Upper lobe of right lung (tissue), 1 donor: ENCODE measurements at regions not wholly inside any gene's neighbourhood (a gene's known extent, or its start where the extent isn't known, plus 50 kb on each side); places are given as distances from the start of the nearest gene placed in this dataset.

Experiments
- ATAC-seq: fragments of 200-7000 bp; cut with Tn5 transposase; one replicate; pipeline ENCODE4 v1.9.1; 2020; ENCODE audit warnings: mild to moderate bottlenecking, moderate library complexity
- DNase-seq: peaks from one replicate; pipeline ENCODE4 v3.0.0-alpha.2; 2020
- H3K27ac ChIP-seq: fragments of 200-600 bp; one replicate; pipeline ENCODE4 v1.8.0; 2022
- H3K27me3 ChIP-seq: fragments of 200-600 bp; one replicate; pipeline ENCODE4 v1.8.0; 2022; ENCODE audit warnings: mild to moderate bottlenecking
- H3K36me3 ChIP-seq: fragments of 200-600 bp; one replicate; pipeline ENCODE4 v1.8.0; 2022
- H3K4me1 ChIP-seq: fragments of 200-600 bp; one replicate; pipeline ENCODE4 v1.8.0; 2022
- H3K4me3 ChIP-seq: fragments of 200-600 bp; one replicate; pipeline ENCODE4 v1.8.0; 2022; ENCODE audit warnings: mild to moderate bottlenecking
- H3K9me3 ChIP-seq: fragments of 200-600 bp; one replicate; pipeline ENCODE4 v1.8.0; 2022
- CTCF ChIP-seq: fragments of 200-600 bp; IDR thresholded peaks from one replicate; pipeline ENCODE4 v1.8.0; 2022; ENCODE audit warnings: antibody characterized with exemption
- intact Hi-C: fragments of 100-400 bp; cut with DNase I; formaldehyde crosslinking; loops from one replicate; pipeline ENCODE4 v1.11.0; 2022
- donor health status: DM: no; HTN: yes; CAD: no; lungs with severe emphysema.

- Histone ChIP-seq H3K27me3 (no peaks in the 10 kb centered on the region), H3K36me3 (no peaks in the 10 kb centered on the region), H3K4me1 (no peaks in the 10 kb centered on the region), H3K9me3 (no peaks in the 10 kb centered on the region), H3K27ac (no peak overlapping the region), H3K4me3 (no peak overlapping the region)
- ATAC-seq (no peak), DNase-seq (no peak)
- intact Hi-C loops = no loop called here
- TF ChIP-seq CTCF = no peak
Observed at GRCh38 chr15:29589416-29589815, 232.9 kb downstream of the TJP1 start.

- peaks cover 43% of the 10 kb centered on the region for H3K27me3 ChIP-seq
- no peaks in the 10 kb centered on the region for H3K9me3 ChIP-seq
- H3K4me3 ChIP-seq = no peak overlapping the region
- TF ChIP-seq CTCF = no peak
- intact Hi-C loops = no loop called here
- ATAC-seq (no peak), DNase-seq (no peak)
- H3K4me1 ChIP-seq = peaks cover 6% of the 10 kb centered on the region
- no peaks in the 10 kb centered on the region for H3K36me3 ChIP-seq
- no peak overlapping the region for H3K27ac ChIP-seq
Observed at GRCh38 chr15:29573197-29573838, 248.9 kb downstream of the TJP1 start.

- no peak for TF ChIP-seq CTCF
- intact Hi-C loops = no loop called here
- H3K27ac ChIP-seq = no peak overlapping the region
- H3K27me3 ChIP-seq = peaks cover 53% of the 10 kb centered on the region
- H3K9me3 ChIP-seq = no peaks in the 10 kb centered on the region
- DNase-seq = no peak
- H3K4me3 ChIP-seq = peak overlapping the region; percentile 39
- ATAC-seq = no peak
- H3K36me3 ChIP-seq = no peaks in the 10 kb centered on the region
- H3K4me1 ChIP-seq = peaks cover 6% of the 10 kb centered on the region
Observed at GRCh38 chr15:29571792-29572431, 250.4 kb downstream of the TJP1 start.

GRCh38 chr15:29570948-29571791, 251.1 kb downstream of the TJP1 start:
- intact Hi-C loops = no loop called here
- no peaks in the 10 kb centered on the region for H3K9me3 ChIP-seq
- ATAC-seq = peak; percentile 68
- H3K4me1 ChIP-seq = peaks cover 6% of the 10 kb centered on the region
- peak overlapping the region; percentile 39 for H3K4me3 ChIP-seq
- H3K27ac ChIP-seq = no peak overlapping the region
- no peak for DNase-seq
- no peak for TF ChIP-seq CTCF
- no peaks in the 10 kb centered on the region for H3K36me3 ChIP-seq
- H3K27me3 ChIP-seq = peaks cover 53% of the 10 kb centered on the region

- intact Hi-C loops = no loop called here
- Histone ChIP-seq H3K27ac (no peak overlapping the region), H3K27me3 (peaks cover 53% of the 10 kb centered on the region), H3K9me3 (no peaks in the 10 kb centered on the region), H3K4me1 (peaks cover 6% of the 10 kb centered on the region), H3K4me3 (peak overlapping the region; percentile 50), H3K36me3 (no peaks in the 10 kb centered on the region)
- ATAC-seq (peak; percentile 38), DNase-seq (no peak)
- TF ChIP-seq CTCF = no peak
Observed at GRCh38 chr15:29570121-29570947, 251.9 kb downstream of the TJP1 start.
